Natural killer cell (primary cell): ENCODE measurements at regions not wholly inside any gene's neighbourhood (a gene's known extent, or its start where the extent isn't known, plus 50 kb on each side); places are given as distances from the start of the nearest gene placed in this dataset.

ENCODE experiments used
- ATAC-seq, 3 donors: fragments of 150-1000 bp in 2 of 3; fragments of 200-7000 bp in 1 of 3; cut with Tn5 transposase; 1 replicate in 1 of 3; 2 replicates in 2 of 3; pipeline ENCODE4 v1.10.0; 2021; ENCODE audit warnings: mild to moderate bottlenecking in 2 of 3, moderate library complexity in 2 of 3
- DNase-seq, 2 donors: peaks; one replicate each; pipeline versions ENCODE4 v3.0.0 to v3.0.0-alpha.2; 2013 to 2021; ENCODE audit warnings: mixed read lengths in 1 of 2
- H3K27ac ChIP-seq: one replicate; pipeline ENCODE4 v1.5.1; 2013; ENCODE audit warnings: mild to moderate bottlenecking, low read length
- H3K27me3 ChIP-seq: one replicate; pipeline ENCODE4 v1.6.1; 2013; ENCODE audit warnings: low read length; ENCODE audit not compliant: control insufficient read depth, insufficient read depth
- H3K36me3 ChIP-seq: one replicate; pipeline ENCODE4 v1.6.1; 2013; ENCODE audit warnings: low read length; ENCODE audit not compliant: control insufficient read depth, insufficient read depth
- H3K4me1 ChIP-seq: one replicate; pipeline ENCODE4 v1.6.1; 2013; ENCODE audit warnings: low read length; ENCODE audit not compliant: control insufficient read depth, insufficient read depth
- H3K4me3 ChIP-seq: one replicate; pipeline ENCODE4 v1.5.1; 2013; ENCODE audit warnings: low read length
- H3K9me3 ChIP-seq: one replicate; pipeline ENCODE4 v1.6.1; 2013; ENCODE audit warnings: low read length; ENCODE audit not compliant: control insufficient read depth, insufficient read depth
- H3K27ac Mint-ChIP-seq, 2 donors: one replicate each; pipeline ENCODE4 v1.8.0; 2022; ENCODE audit warnings: mild to moderate bottlenecking in 2 of 2, mixed read lengths in 2 of 2, moderate library complexity in 1 of 2
- H3K27me3 Mint-ChIP-seq, 2 donors: one replicate each; pipeline ENCODE4 v1.8.0; 2022; ENCODE audit warnings: low read depth in 2 of 2, mixed read lengths in 2 of 2
- H3K36me3 Mint-ChIP-seq: one replicate; pipeline ENCODE4 v1.8.0; 2022; ENCODE audit warnings: mixed read lengths
- H3K4me1 Mint-ChIP-seq, 2 donors: one replicate each; pipeline ENCODE4 v1.8.0; 2022; ENCODE audit warnings: mixed read lengths in 2 of 2
- H3K4me3 Mint-ChIP-seq: one replicate; pipeline ENCODE4 v1.8.0; 2022; ENCODE audit warnings: mild to moderate bottlenecking, moderate library complexity, mixed read lengths
- H3K9me3 Mint-ChIP-seq, 2 donors: one replicate each; pipeline ENCODE4 v1.8.0; 2022; ENCODE audit warnings: mixed read lengths in 2 of 2
- CTCF ChIP-seq: fragments of 200-600 bp; IDR thresholded peaks from one replicate; pipeline ENCODE4 v1.8.0; 2022; ENCODE audit warnings: antibody characterized with exemption
- WGBS: methylation state at CpG from one replicate; pipeline ENCODE4 v1.1.7; 2013; ENCODE audit warnings: missing lambda C conversion rate; ENCODE audit not compliant: insufficient coverage; 5-methylcytosine and 5-hydroxymethylcytosine counted together
- intact Hi-C: fragments of 100-400 bp; cut with micrococcal nuclease; formaldehyde crosslinking; loops from one replicate; pipeline ENCODE4 v1.14.2; 2022

GRCh38 chr1:239810061-239810481 lies 281.6 kb upstream of the FMN2 start:
- no peak overlapping the region for H3K4me3 Mint-ChIP-seq
- no peak for ATAC-seq
- H3K4me1 ChIP-seq, result no peaks in the 10 kb centered on the region
- intact Hi-C loops, result no loop called here
- H3K27ac ChIP-seq, result no peak overlapping the region
- no peaks in the 10 kb centered on the region for H3K27me3 ChIP-seq
- peaks cover 0 to 6% of the 10 kb centered on the region in 2 donors for H3K4me1 Mint-ChIP-seq
- H3K9me3 ChIP-seq, result no peaks in the 10 kb centered on the region
- no peak for DNase-seq
- no peak for TF ChIP-seq CTCF
- H3K9me3 Mint-ChIP-seq, result no peaks in the 10 kb centered on the region
- 91% methylated on average over 8 of the region's 8 CpGs for WGBS
- no peak overlapping the region for H3K27ac Mint-ChIP-seq
- H3K4me3 ChIP-seq, result no peak overlapping the region
- H3K36me3 Mint-ChIP-seq, result no peaks in the 10 kb centered on the region
- H3K27me3 Mint-ChIP-seq, result no peaks in the 10 kb centered on the region
- no peaks in the 10 kb centered on the region for H3K36me3 ChIP-seq

- no peak overlapping the region for H3K4me3 Mint-ChIP-seq
These were observed 280.3 kb upstream of the FMN2 start for GRCh38 chr1:239811211-239811885.

GRCh38 chr1:239812580-239812979 lies 279.1 kb upstream of the FMN2 start:
- no peak for ATAC-seq
- no peak for TF ChIP-seq CTCF
- Histone ChIP-seq H3K9me3 (no peaks in the 10 kb centered on the region), H3K4me1 (no peaks in the 10 kb centered on the region), H3K27ac (no peak overlapping the region), H3K27me3 (no peaks in the 10 kb centered on the region), H3K4me3 (no peak overlapping the region), H3K36me3 (no peaks in the 10 kb centered on the region)
- H3K36me3 Mint-ChIP-seq, result no peaks in the 10 kb centered on the region
- H3K27ac Mint-ChIP-seq, result no peak overlapping the region
- no peaks in the 10 kb centered on the region for H3K27me3 Mint-ChIP-seq
- no peak for DNase-seq
- H3K9me3 Mint-ChIP-seq, result no peaks in the 10 kb centered on the region
- 80% methylated on average over 1 of the region's 1 CpG for WGBS
- no peak overlapping the region for H3K4me3 Mint-ChIP-seq
- intact Hi-C loops, result no loop called here
- no peaks in the 10 kb centered on the region for H3K4me1 Mint-ChIP-seq

More at GRCh38 chr1:239811211-239811885, 280.3 kb upstream of the FMN2 start:
- intact Hi-C loops, result no loop called here
- DNase-seq (peak in 1 of 2 donors; percentile 40), ATAC-seq (no peak)
- Histone ChIP-seq H3K27me3 (no peaks in the 10 kb centered on the region), H3K4me3 (no peak overlapping the region), H3K4me1 (no peaks in the 10 kb centered on the region), H3K36me3 (no peaks in the 10 kb centered on the region), H3K27ac (no peak overlapping the region), H3K9me3 (no peaks in the 10 kb centered on the region)
- Mint-ChIP-seq H3K36me3 (no peaks in the 10 kb centered on the region), H3K4me1 (no peaks in the 10 kb centered on the region), H3K27me3 (no peaks in the 10 kb centered on the region), H3K9me3 (no peaks in the 10 kb centered on the region), H3K27ac (no peak overlapping the region)
- TF ChIP-seq CTCF, result no peak
- WGBS, result 65% methylated on average over 7 of the region's 7 CpGs

- 44% methylated on average over 8 of the region's 8 CpGs for WGBS
- no peaks in the 10 kb centered on the region for H3K9me3 Mint-ChIP-seq
- no peak overlapping the region for H3K4me3 Mint-ChIP-seq
- Histone ChIP-seq H3K27ac (no peak overlapping the region), H3K27me3 (no peaks in the 10 kb centered on the region), H3K4me1 (no peaks in the 10 kb centered on the region), H3K9me3 (no peaks in the 10 kb centered on the region), H3K4me3 (no peak overlapping the region), H3K36me3 (no peaks in the 10 kb centered on the region)
- peak in 1 of 2 donors; percentile 14 for DNase-seq
- H3K4me1 Mint-ChIP-seq, result peaks cover 4% of the 10 kb centered on the region in 2 donors
- H3K27me3 Mint-ChIP-seq, result no peaks in the 10 kb centered on the region
- intact Hi-C loops, result no loop called here
- ATAC-seq, result no peak
- no peaks in the 10 kb centered on the region for H3K36me3 Mint-ChIP-seq
- no peak for TF ChIP-seq CTCF
- H3K27ac Mint-ChIP-seq, result no peak overlapping the region
These were observed 277.3 kb upstream of the FMN2 start for GRCh38 chr1:239814306-239814881.
